ENCODE measurements at regions not wholly inside any gene's neighbourhood (a gene's known extent, or its start where the extent isn't known, plus 50 kb on each side); places are given as distances from the start of the nearest gene placed in this dataset.
"Not testable (repeated sequence)": the region's sequence is repeated elsewhere in the genome, so short reads cannot be mapped to it uniquely, and the experiment has no call there.

DNA sequence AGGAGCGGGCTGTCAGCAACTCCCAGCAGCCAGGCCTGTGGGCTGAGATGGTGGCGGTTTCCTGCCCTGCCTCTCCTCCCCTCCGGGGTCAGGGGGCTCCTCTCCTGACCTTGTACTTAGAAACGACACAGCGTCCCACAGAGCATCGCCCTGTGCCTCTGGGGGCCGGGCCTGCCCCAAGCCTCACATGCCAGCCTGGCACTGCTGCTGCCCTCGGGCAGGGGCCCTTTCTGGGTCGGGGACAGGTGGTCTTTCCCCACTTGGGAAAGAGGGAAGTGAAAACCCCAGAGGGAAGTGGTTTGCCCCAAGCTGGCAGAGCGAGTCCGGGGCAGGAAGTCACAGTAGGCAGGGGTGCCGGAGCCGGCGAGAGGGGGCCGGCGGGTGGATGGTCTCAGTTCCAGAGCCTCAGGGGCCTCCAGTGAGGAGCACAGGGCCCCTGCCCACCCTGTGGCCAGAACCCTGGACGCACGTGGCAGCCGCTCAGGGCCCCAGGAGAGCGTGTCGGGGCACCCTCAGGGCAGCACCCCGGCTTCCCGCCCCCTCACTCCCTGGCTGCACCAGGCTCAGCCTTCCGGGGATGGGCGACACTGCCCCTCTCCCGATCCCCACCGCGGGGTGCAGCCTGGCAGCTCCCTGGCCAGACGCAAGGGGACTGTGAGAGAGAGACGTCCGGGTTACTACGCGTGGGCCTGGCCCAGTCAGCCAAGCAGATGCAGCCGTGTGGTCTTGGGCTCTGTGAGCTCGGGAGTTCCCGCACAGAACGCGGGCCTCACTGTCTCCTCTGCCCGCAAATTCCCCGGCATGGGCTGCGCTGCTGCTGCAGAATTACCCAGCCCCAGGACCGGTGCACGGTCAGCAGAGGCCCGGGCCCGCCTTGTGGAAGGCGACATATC, 4382.9 kb upstream of the TPTE start:
- not testable (repeated sequence) for ATAC-seq

GRCh38 chr21:6139331-6139730, 4382.1 kb upstream of the TPTE start:
- ATAC-seq, result not testable (repeated sequence)

DNA sequence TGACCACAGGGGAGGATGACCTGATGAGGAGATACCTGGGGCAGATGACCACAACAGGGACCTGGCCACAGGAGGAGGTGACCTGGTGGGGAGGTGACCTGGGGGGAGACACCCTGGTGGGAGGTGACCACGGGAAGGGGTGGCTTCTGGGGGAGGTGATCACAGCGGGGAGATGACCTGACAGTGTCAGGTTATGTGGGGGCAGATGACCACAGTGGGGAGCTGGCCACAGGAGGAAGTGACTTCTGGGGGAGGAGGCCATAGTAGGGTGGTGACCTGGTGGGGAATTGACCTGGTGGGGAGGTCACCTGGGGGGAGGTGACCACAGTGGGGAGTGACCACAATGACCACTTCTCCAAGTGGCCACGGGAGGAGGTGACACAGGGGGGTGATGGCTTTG, 4381.5 kb upstream of the TPTE start:
- not testable (repeated sequence) for ATAC-seq

GRCh38 chr21:6140467-6141137, 4380.8 kb upstream of the TPTE start:
- ATAC-seq, result not testable (repeated sequence)

- peak; percentile 95 for ATAC-seq
Observed at GRCh38 chr21:6141138-6141474, 4380.3 kb upstream of the TPTE start.

DNA sequence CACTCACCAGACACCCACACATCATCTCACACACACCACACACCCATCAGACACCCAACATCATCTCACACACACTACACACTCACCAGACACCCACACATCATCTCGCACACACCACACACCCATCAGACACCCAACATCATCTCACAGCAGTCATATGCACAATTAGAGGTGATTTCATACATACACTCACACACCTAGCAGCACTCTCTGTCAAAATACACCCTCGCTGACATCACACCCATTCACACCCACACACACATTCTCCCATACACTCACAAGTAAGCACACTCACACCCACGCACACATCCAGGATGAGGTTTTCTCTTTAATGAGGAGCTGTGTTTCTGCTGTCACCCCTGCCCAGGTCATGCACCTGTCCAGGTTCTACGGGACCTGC, 4368.2 kb upstream of the TPTE start:
- not testable (repeated sequence) for ATAC-seq

GRCh38 chr21:6154524-6155320, 4366.7 kb upstream of the TPTE start:
- not testable (repeated sequence) for ATAC-seq

- ATAC-seq, result not testable (repeated sequence)
Observed at GRCh38 chr21:6156712-6157389, 4364.5 kb upstream of the TPTE start.

DNA sequence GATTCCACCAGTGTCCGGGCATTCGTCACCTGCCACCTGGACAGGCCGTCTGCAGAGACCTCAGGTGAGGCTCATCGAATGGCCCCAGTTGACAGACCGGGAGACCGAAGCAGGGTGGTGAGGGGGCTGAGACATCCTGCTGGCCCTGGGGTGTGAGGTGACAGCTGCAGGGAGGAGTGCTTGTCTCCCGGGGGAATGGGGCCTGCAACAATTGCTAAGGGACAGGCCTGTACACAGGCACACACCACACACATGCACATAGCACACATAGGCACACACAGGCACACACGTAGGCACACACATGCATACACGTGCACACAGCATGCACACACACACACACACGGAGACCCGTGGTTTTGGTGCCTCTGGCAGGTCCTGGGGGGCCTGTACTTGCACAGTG, 4363.9 kb upstream of the TPTE start:
- not testable (repeated sequence) for ATAC-seq

DNA sequence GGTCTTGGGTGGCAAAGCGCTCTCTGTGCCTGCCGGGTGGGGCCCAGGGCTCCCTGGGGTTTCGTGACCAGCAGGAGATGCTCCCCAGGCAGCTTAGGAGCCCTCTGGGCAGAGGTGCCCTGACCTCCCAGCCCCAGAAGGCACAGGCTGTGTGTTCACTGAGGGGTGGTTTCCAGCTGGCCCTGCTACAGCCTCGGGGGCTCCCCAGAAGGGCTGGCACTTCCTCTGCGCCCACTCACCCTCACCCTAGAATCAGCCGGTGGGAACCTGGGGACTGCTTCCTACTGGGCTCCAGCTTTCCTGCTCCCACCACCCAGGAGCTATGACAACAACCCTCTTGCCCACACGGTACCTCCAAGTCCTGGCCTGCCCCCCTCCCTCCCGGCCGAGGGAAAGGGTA, 4363.2 kb upstream of the TPTE start:
- ATAC-seq, result not testable (repeated sequence)

All from SK-N-SH treated with all-trans-retinoic acid at 6 μM for 48 hours (cell line).